RWPE2 (cell line): ENCODE measurements at regions not wholly inside any gene's neighbourhood (a gene's known extent, or its start where the extent isn't known, plus 50 kb on each side); places are given as distances from the start of the nearest gene placed in this dataset.

Experiments
- ATAC-seq: fragments of 200-7000 bp; cut with Tn5 transposase; 3 replicates; pipeline ENCODE4 v1.9.1; 2021; ENCODE audit warnings: low read depth
- DNase-seq: peaks from one replicate; pipeline ENCODE4 v3.0.0-alpha.2; 2020; ENCODE audit warnings: low spot score
- H3K27ac ChIP-seq: fragments of 450-650 bp; 2 replicates; pipeline ENCODE4 v1.5.1; 2017; ENCODE audit warnings: mild to moderate bottlenecking; ENCODE audit not compliant: poor library complexity, severe bottlenecking
- H3K27me3 ChIP-seq: fragments of 250-450 bp; sonication (Bioruptor Pico); 2 replicates; pipeline ENCODE4 v1.5.1; 2021; ENCODE audit warnings: mild to moderate bottlenecking, moderate library complexity; ENCODE audit not compliant: insufficient read depth, poor library complexity, severe bottlenecking
- H3K36me3 ChIP-seq: fragments of 250-450 bp; sonication (Bioruptor Pico); 2 replicates; pipeline ENCODE4 v1.5.1; 2020; ENCODE audit warnings: low read depth, mild to moderate bottlenecking, moderate library complexity
- H3K4me1 ChIP-seq: fragments of 250-450 bp; sonication (Bioruptor Pico); 2 replicates; pipeline ENCODE4 v1.5.1; 2021; ENCODE audit warnings: mild to moderate bottlenecking, moderate library complexity; ENCODE audit not compliant: insufficient read depth, poor library complexity, severe bottlenecking
- H3K4me3 ChIP-seq: fragments of 250-450 bp; sonication (Bioruptor Pico); 2 replicates; pipeline ENCODE4 v1.5.1; 2021; ENCODE audit warnings: mild to moderate bottlenecking, moderate library complexity; ENCODE audit not compliant: severe bottlenecking
- H3K9me3 ChIP-seq: fragments of 250-450 bp; sonication (Bioruptor Pico); 2 replicates; pipeline ENCODE4 v1.5.1; 2021; ENCODE audit warnings: mild to moderate bottlenecking, moderate library complexity; ENCODE audit not compliant: severe bottlenecking
- CTCF ChIP-seq: fragments of 450-650 bp; IDR thresholded peaks from one replicate; pipeline ENCODE4 v1.5.1; 2017; ENCODE audit warnings: mild to moderate bottlenecking, moderate library complexity; ENCODE audit not compliant: poor library complexity, severe bottlenecking

- Histone ChIP-seq H3K27ac (no peak overlapping the region), H3K4me1 (peaks cover 22% of the 10 kb centered on the region), H3K4me3 (no peak overlapping the region), H3K27me3 (no peaks in the 10 kb centered on the region), H3K36me3 (no peaks in the 10 kb centered on the region), H3K9me3 (no peaks in the 10 kb centered on the region)
- ATAC-seq: no peak
- DNase-seq: no peak
- TF ChIP-seq CTCF: no peak
Measured at GRCh38 chr4:53959343-53960120, 104.9 kb downstream of the CHIC2 start.

GRCh38 chr4:53956454-53956853 lies 108.0 kb downstream of the CHIC2 start:
- Histone ChIP-seq H3K4me1 (no peaks in the 10 kb centered on the region), H3K9me3 (no peaks in the 10 kb centered on the region), H3K27me3 (no peaks in the 10 kb centered on the region), H3K36me3 (no peaks in the 10 kb centered on the region), H3K27ac (no peak overlapping the region), H3K4me3 (no peak overlapping the region)
- DNase-seq: no peak
- TF ChIP-seq CTCF: no peak
- no peak for ATAC-seq

GRCh38 chr4:53956053-53956452 lies 108.4 kb downstream of the CHIC2 start:
- DNase-seq (no peak), ATAC-seq (no peak)
- no peak overlapping the region for H3K27ac ChIP-seq
- H3K4me1 ChIP-seq: no peaks in the 10 kb centered on the region
- H3K4me3 ChIP-seq: no peak overlapping the region
- H3K27me3 ChIP-seq: no peaks in the 10 kb centered on the region
- H3K9me3 ChIP-seq: no peaks in the 10 kb centered on the region
- no peaks in the 10 kb centered on the region for H3K36me3 ChIP-seq
- TF ChIP-seq CTCF: no peak

GRCh38 chr4:53951414-53951813 lies 113.0 kb downstream of the CHIC2 start:
- DNase-seq: no peak
- H3K27ac ChIP-seq: no peak overlapping the region
- no peaks in the 10 kb centered on the region for H3K27me3 ChIP-seq
- no peaks in the 10 kb centered on the region for H3K36me3 ChIP-seq
- H3K4me1 ChIP-seq: no peaks in the 10 kb centered on the region
- no peaks in the 10 kb centered on the region for H3K9me3 ChIP-seq
- no peak for TF ChIP-seq CTCF
- ATAC-seq: no peak
- no peak overlapping the region for H3K4me3 ChIP-seq
